ENCODE measurements at regions not wholly inside any gene's neighbourhood (a gene's known extent, or its start where the extent isn't known, plus 50 kb on each side); places are given as distances from the start of the nearest gene placed in this dataset.

GRCh38 chr7:136502162-136502561 is 366.3 kb upstream of the CHRM2 start:
- no peak for DNase-seq
- intact Hi-C loops (cut with DNase I; ENCODE audit: low total_unique reads) (no loop called here), in situ Hi-C loops (cut with MboI; ENCODE audit: low pct_ligation_motif_present in 1 of 4, low pct_unique_long_range_greater_than_20kb in 1 of 4, low sequenced_read_pairs in 3 of 4) (no loop called here)
- TF ChIP-seq POLR2A (IDR thresholded peaks at IDR 0.05) (no peak), EP300 (IDR thresholded peaks at IDR 0.05; ENCODE audit: low read depth) (no peak), POLR2AphosphoS5 (IDR thresholded peaks at IDR 0.05) (no peak), CTCF (IDR thresholded peaks at IDR 0.05) (no peak)
- H3K27ac ChIP-seq = no peak overlapping the region
- no peaks in the 10 kb centered on the region for H3K9me3 ChIP-seq
- no peaks in the 10 kb centered on the region for H3K4me1 ChIP-seq
- H3K27me3 ChIP-seq = no peaks in the 10 kb centered on the region
- no peak overlapping the region for H3K4me3 ChIP-seq
- WGBS, 2 donors (ENCODE audit: low coverage in 1 of 2) = 33 to 53% methylated on average over 1 of the region's 1 CpG
- no peaks in the 10 kb centered on the region for H3K36me3 ChIP-seq

GRCh38 chr7:136501151-136501550 is 367.3 kb upstream of the CHRM2 start:
- H3K27me3 ChIP-seq = no peaks in the 10 kb centered on the region
- H3K4me1 ChIP-seq = no peaks in the 10 kb centered on the region
- H3K36me3 ChIP-seq = no peaks in the 10 kb centered on the region
- no peak overlapping the region for H3K27ac ChIP-seq
- WGBS, 2 donors (ENCODE audit: low coverage in 1 of 2) = 82 to 88% methylated on average over 3 of the region's 3 CpGs
- H3K4me3 ChIP-seq = no peak overlapping the region
- intact Hi-C loops (cut with DNase I; ENCODE audit: low total_unique reads) = no loop called here
- no peak for DNase-seq
- no peaks in the 10 kb centered on the region for H3K9me3 ChIP-seq
- in situ Hi-C loops (cut with MboI; ENCODE audit: low pct_ligation_motif_present in 1 of 4, low pct_unique_long_range_greater_than_20kb in 1 of 4, low sequenced_read_pairs in 3 of 4) = no loop called here
- no peak for TF ChIP-seq POLR2A (IDR thresholded peaks at IDR 0.05)
- TF ChIP-seq CTCF (IDR thresholded peaks at IDR 0.05) = no peak
- no peak for TF ChIP-seq EP300 (IDR thresholded peaks at IDR 0.05; ENCODE audit: low read depth)
- no peak for TF ChIP-seq POLR2AphosphoS5 (IDR thresholded peaks at IDR 0.05)

- Histone ChIP-seq H3K9me3 (no peaks in the 10 kb centered on the region), H3K27ac (no peak overlapping the region), H3K4me3 (no peak overlapping the region), H3K27me3 (no peaks in the 10 kb centered on the region), H3K4me1 (no peaks in the 10 kb centered on the region), H3K36me3 (no peaks in the 10 kb centered on the region)
- no peak for DNase-seq
- in situ Hi-C loops (cut with MboI; ENCODE audit: low pct_ligation_motif_present in 1 of 4, low pct_unique_long_range_greater_than_20kb in 1 of 4, low sequenced_read_pairs in 3 of 4) (no loop called here), intact Hi-C loops (cut with DNase I; ENCODE audit: low total_unique reads) (no loop called here)
- TF ChIP-seq CTCF (IDR thresholded peaks at IDR 0.05) (no peak), EP300 (IDR thresholded peaks at IDR 0.05; ENCODE audit: low read depth) (no peak), POLR2AphosphoS5 (IDR thresholded peaks at IDR 0.05) (no peak), POLR2A (IDR thresholded peaks at IDR 0.05) (no peak)
- WGBS, 2 donors (ENCODE audit: low coverage in 1 of 2) = 46 to 70% methylated on average over 2 of the region's 2 CpGs
Measured at GRCh38 chr7:136496551-136496950, 371.9 kb upstream of the CHRM2 start.

GRCh38 chr7:136495081-136495480 is 373.4 kb upstream of the CHRM2 start:
- Histone ChIP-seq H3K36me3 (no peaks in the 10 kb centered on the region), H3K27ac (no peak overlapping the region), H3K4me3 (no peak overlapping the region), H3K9me3 (no peaks in the 10 kb centered on the region), H3K4me1 (no peaks in the 10 kb centered on the region), H3K27me3 (no peaks in the 10 kb centered on the region)
- 54% methylated on average over 4 of the region's 4 CpGs; no CpG with 5 or more reads in 1 of the 2 donors for WGBS, 2 donors (ENCODE audit: low coverage in 1 of 2)
- intact Hi-C loops (cut with DNase I; ENCODE audit: low total_unique reads) (no loop called here), in situ Hi-C loops (cut with MboI; ENCODE audit: low pct_ligation_motif_present in 1 of 4, low pct_unique_long_range_greater_than_20kb in 1 of 4, low sequenced_read_pairs in 3 of 4) (no loop called here)
- no peak for TF ChIP-seq EP300 (IDR thresholded peaks at IDR 0.05; ENCODE audit: low read depth)
- TF ChIP-seq POLR2AphosphoS5 (IDR thresholded peaks at IDR 0.05) = no peak
- no peak for DNase-seq

GRCh38 chr7:136492366-136492765 is 376.1 kb upstream of the CHRM2 start:
- in situ Hi-C loops (cut with MboI; ENCODE audit: low pct_ligation_motif_present in 1 of 4, low pct_unique_long_range_greater_than_20kb in 1 of 4, low sequenced_read_pairs in 3 of 4) = no loop called here
- no peak for DNase-seq
- intact Hi-C loops (cut with DNase I; ENCODE audit: low total_unique reads) = no loop called here

More at GRCh38 chr7:136492366-136492765, 376.1 kb upstream of the CHRM2 start:
- 80 to 83% methylated on average over 1 to 4 of the region's 4 CpGs for WGBS, 2 donors (ENCODE audit: low coverage in 1 of 2)
- H3K27ac ChIP-seq = no peak overlapping the region
- no peak overlapping the region for H3K4me3 ChIP-seq
- no peaks in the 10 kb centered on the region for H3K9me3 ChIP-seq
- H3K36me3 ChIP-seq = no peaks in the 10 kb centered on the region
- no peaks in the 10 kb centered on the region for H3K27me3 ChIP-seq
- no peak for TF ChIP-seq POLR2A (IDR thresholded peaks at IDR 0.05)
- TF ChIP-seq EP300 (IDR thresholded peaks at IDR 0.05; ENCODE audit: low read depth) = no peak
- no peak for TF ChIP-seq CTCF (IDR thresholded peaks at IDR 0.05)
- no peak for TF ChIP-seq POLR2AphosphoS5 (IDR thresholded peaks at IDR 0.05)
- no peaks in the 10 kb centered on the region for H3K4me1 ChIP-seq

Data from transverse colon (tissue), 4 donors.